K562 (cell line): ENCODE measurements at regions not wholly inside any gene's neighbourhood (a gene's known extent, or its start where the extent isn't known, plus 50 kb on each side); places are given as distances from the start of the nearest gene placed in this dataset.

Source experiments
- ATAC-seq: fragments of 200-7000 bp; cut with Tn5 transposase; 3 replicates; pipeline ENCODE4 v1.9.1; 2020; ENCODE audit warnings: moderate library complexity
- BruUV-seq: library from RNA; stranded (reverse); fragments of 400-500 nt; replicated peaks from 2 replicates; lab custom pipeline; 2021; lab: Mats Ljungman, UMichigan
- CTCF ChIA-PET: fragments of 300-600 bp; formaldehyde crosslinking; extraction: SDS; loops from one replicate; lab custom pipeline; 2021; ENCODE audit warnings: low intra/inter-chr PET ratio; lab: Yijun Ruan, JAX
- POLR2A ChIA-PET: fragments of 300-600, 350-650 bp; sonication (Branson Sonifier 250); formaldehyde crosslinking; extraction: SDS; loops from one replicate; lab custom pipeline; 2021; ENCODE audit warnings: antibody characterized with exemption, inconsistent platforms; lab: Yijun Ruan, JAX
- DNase-seq, 4 experiments: peaks; one replicate each; pipeline versions ENCODE4 v3.0.0 to v3.0.0-alpha.2; 2011 to 2018; ENCODE audit warnings: low spot score in 3 of 4, mixed read lengths in 3 of 4; ENCODE audit errors: extremely low read depth in 1 of 4
- FAIRE-seq: peaks from 2 replicates; lab custom pipeline; 2011; peaks lifted over from hg19 to GRCh38; lab: Jason Lieb, UNC
- H2AFZ ChIP-seq: 2 replicates; pipeline ENCODE4 v1.6.0; 2011; ENCODE audit warnings: low read depth, low read length, control low read depth, inconsistent platforms
- H3K27ac ChIP-seq: fragments of 200-600 bp; 3 replicates; pipeline ENCODE4 v1.8.0; 2011; ENCODE audit warnings: low read depth, mild to moderate bottlenecking, control low read depth, inconsistent platforms, low read length, moderate library complexity, mixed read lengths; ENCODE audit errors: extremely low read depth
- H3K27me3 ChIP-seq, 2 experiments: fragments of 300-600 bp in 1 of 2; 2 replicates in 1 of 2; 3 replicates in 1 of 2; pipeline versions ENCODE4 v1.6.0 to v1.8.0; 2011; ENCODE audit warnings: inconsistent platforms in 2 of 2, low read length in 2 of 2, mild to moderate bottlenecking in 1 of 2, mixed read lengths in 1 of 2, moderate library complexity in 1 of 2; ENCODE audit not compliant: control insufficient read depth in 2 of 2, insufficient read depth in 2 of 2
- H3K36me3 ChIP-seq: fragments of 300-600 bp; 3 replicates; pipeline ENCODE4 v1.8.0; 2011; ENCODE audit warnings: mild to moderate bottlenecking, low read length, inconsistent platforms; ENCODE audit not compliant: control insufficient read depth, insufficient read depth
- H3K4me1 ChIP-seq, 2 experiments: fragments of 200-600 bp in 1 of 2; replicated peaks in 1 of 2; 2 replicates in 1 of 2; 3 replicates in 1 of 2; pipeline versions ENCODE4 v1.5.1 to v1.8.0; 2011; ENCODE audit warnings: inconsistent platforms in 2 of 2, low read length in 2 of 2, mild to moderate bottlenecking in 1 of 2, mixed read lengths in 1 of 2, moderate library complexity in 1 of 2; ENCODE audit not compliant: control insufficient read depth in 2 of 2, insufficient read depth in 2 of 2
- H3K4me2 ChIP-seq: 2 replicates; pipeline ENCODE4 v1.6.1; 2011; ENCODE audit warnings: low read length, control low read depth, inconsistent platforms, mixed read lengths; ENCODE audit not compliant: insufficient read depth
- H3K4me3 ChIP-seq: fragments of 200-600 bp; sonication (generic), shearing (Covaris generic); 2 replicates; pipeline ENCODE4 v1.5.1; 2016; ENCODE audit warnings: control low read depth, inconsistent platforms
- H3K79me2 ChIP-seq: fragments of 200-600 bp; 3 replicates; pipeline ENCODE4 v1.8.0; 2011; ENCODE audit warnings: low read length, inconsistent platforms; ENCODE audit not compliant: control insufficient read depth, insufficient read depth
- H3K9ac ChIP-seq, 2 experiments: 2 replicates each; pipeline versions ENCODE4 v1.6.0 to v1.6.1; 2011; ENCODE audit warnings: low read depth in 2 of 2, low read length in 2 of 2, control low read depth in 1 of 2, inconsistent platforms in 1 of 2, mild to moderate bottlenecking in 1 of 2, mixed read lengths in 1 of 2; ENCODE audit not compliant: insufficient read depth in 1 of 2
- H3K9me1 ChIP-seq: one replicate; pipeline ENCODE4 v1.6.0; 2011; ENCODE audit warnings: inconsistent platforms, mild to moderate bottlenecking, low read length, moderate library complexity; ENCODE audit not compliant: control insufficient read depth, insufficient read depth
- H3K9me3 ChIP-seq: replicated peaks from 2 replicates; pipeline ENCODE4 v1.5.1; 2011; ENCODE audit warnings: low read depth, low read length, inconsistent platforms; ENCODE audit not compliant: control insufficient read depth, insufficient read depth
- H4K20me1 ChIP-seq: replicated peaks from 2 replicates; pipeline ENCODE4 v1.6.1; 2011; ENCODE audit warnings: low read length, inconsistent platforms, mixed read lengths; ENCODE audit not compliant: control insufficient read depth, insufficient read depth
- BRCA1 ChIP-seq, 2 experiments: fragments of 450-650 bp in 1 of 2; sonication (generic) in 1 of 2; formaldehyde crosslinking in 1 of 2; IDR thresholded peaks; 2 replicates each; pipeline versions ENCODE4 v1.5.0 to v1.6.1; 2017 to 2020; ENCODE audit warnings: mild to moderate bottlenecking in 1 of 2, missing genetic modification reagents in 1 of 2
- ZNF785 ChIP-seq: fragments of 250-450 bp; sonication (Bioruptor Pico); IDR thresholded peaks from 2 replicates; pipeline ENCODE4 v1.4.0; 2020; ENCODE audit warnings: mild to moderate bottlenecking
- WGBS: fragments of 100-300 bp; shearing (Covaris generic); methylation state at CpG from one replicate; pipeline ENCODE4 v1.1.6; 2016; ENCODE audit warnings: low coverage, mixed read lengths; ENCODE audit not compliant: insufficient coverage; ENCODE audit errors: missing lambda C conversion rate; 5-methylcytosine and 5-hydroxymethylcytosine counted together
- in situ Hi-C: fragments of 300-500 bp; cut with MboI; formaldehyde crosslinking; loops from 4 replicates; pipeline ENCODE4 v1.15.0; 2018; ENCODE audit warnings: inconsistent platforms, mixed read lengths
- intact Hi-C: fragments of 100-400 bp; cut with micrococcal nuclease; formaldehyde crosslinking; loops from 2 replicates; pipeline ENCODE4 v1.14.2; 2022
- TF ChIP-seq, protein P1 (sequence below): sonication (generic); formaldehyde crosslinking; IDR thresholded peaks from 2 replicates; pipeline ENCODE4 v1.8.0; 2022; ENCODE audit warnings: mild to moderate bottlenecking, missing genetic modification reagents, borderline replicate concordance
- TF ChIP-seq, protein P2 (sequence below): sonication (generic); formaldehyde crosslinking; IDR thresholded peaks from 2 replicates; pipeline ENCODE4 v1.8.0; 2022; ENCODE audit warnings: missing genetic modification reagents, mild to moderate bottlenecking, moderate library complexity, borderline replicate concordance

DNA sequence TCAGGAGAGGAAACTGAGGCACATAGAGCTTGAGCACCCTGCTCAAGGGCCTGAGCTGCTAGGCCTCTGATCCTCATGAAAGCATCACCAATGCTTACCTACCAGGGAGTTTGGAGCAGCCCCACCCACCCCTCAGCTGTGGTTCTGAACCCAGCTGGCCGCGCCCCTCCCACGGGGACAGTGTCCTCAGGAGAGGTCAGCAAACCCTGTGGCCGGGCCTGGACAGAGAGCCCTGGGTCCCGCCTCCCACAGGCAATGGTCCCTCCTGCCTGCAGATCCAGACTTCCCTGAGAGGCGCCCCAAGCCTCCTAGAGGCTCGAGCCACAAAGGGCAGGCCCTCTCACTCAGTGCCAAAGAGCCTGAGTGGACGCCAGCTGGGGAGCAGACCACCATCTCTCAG lies 184.9 kb downstream of the BRD1 start:
- Histone ChIP-seq H3K4me3 (no peak overlapping the region), H3K9ac (no peak overlapping the region), H3K4me2 (no peak overlapping the region), H3K27ac (no peak overlapping the region), H3K36me3 (peaks cover 28% of the 10 kb centered on the region; the same call in 1 of the 3 replicates), H3K9me1 (peaks cover 3% of the 10 kb centered on the region), H3K9me3 (no peaks in the 10 kb centered on the region), H2AFZ (no peak overlapping the region), H4K20me1 (peaks cover 51% of the 10 kb centered on the region), H3K27me3 (no peaks in the 10 kb centered on the region), H3K79me2 (peaks cover 91% of the 10 kb centered on the region), H3K4me1 (peaks cover 0 to 34% of the 10 kb centered on the region in 2 experiments; a peak in 2 of 5 replicates)
- POLR2A ChIA-PET = no interaction called here
- CTCF ChIA-PET = no interaction called here
- intact Hi-C loops (no loop called here), in situ Hi-C loops (no loop called here)
- TF ChIP-seq BRCA1 (IDR thresholded peaks at IDR 0.05) (no peak), BRCA1 (CRISPR knock-in tag; IDR thresholded peaks at IDR 0.05) (no peak), ZNF785 (no peak)
- TF ChIP-seq, protein P1, sequence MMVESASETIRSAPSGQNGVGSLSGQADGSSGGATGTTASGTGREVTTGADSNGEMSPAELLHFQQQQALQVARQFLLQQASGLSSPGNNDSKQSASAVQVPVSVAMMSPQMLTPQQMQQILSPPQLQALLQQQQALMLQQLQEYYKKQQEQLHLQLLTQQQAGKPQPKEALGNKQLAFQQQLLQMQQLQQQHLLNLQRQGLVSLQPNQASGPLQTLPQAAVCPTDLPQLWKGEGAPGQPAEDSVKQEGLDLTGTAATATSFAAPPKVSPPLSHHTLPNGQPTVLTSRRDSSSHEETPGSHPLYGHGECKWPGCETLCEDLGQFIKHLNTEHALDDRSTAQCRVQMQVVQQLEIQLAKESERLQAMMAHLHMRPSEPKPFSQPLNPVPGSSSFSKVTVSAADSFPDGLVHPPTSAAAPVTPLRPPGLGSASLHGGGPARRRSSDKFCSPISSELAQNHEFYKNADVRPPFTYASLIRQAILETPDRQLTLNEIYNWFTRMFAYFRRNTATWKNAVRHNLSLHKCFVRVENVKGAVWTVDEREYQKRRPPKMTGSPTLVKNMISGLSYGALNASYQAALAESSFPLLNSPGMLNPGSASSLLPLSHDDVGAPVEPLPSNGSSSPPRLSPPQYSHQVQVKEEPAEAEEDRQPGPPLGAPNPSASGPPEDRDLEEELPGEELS = no peak
- TF ChIP-seq, protein P2, sequence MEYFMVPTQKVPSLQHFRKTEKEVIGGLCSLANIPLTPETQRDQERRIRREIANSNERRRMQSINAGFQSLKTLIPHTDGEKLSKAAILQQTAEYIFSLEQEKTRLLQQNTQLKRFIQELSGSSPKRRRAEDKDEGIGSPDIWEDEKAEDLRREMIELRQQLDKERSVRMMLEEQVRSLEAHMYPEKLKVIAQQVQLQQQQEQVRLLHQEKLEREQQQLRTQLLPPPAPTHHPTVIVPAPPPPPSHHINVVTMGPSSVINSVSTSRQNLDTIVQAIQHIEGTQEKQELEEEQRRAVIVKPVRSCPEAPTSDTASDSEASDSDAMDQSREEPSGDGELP (CRISPR knock-in tag) = peak; percentile 25; the same call in 1 of the 2 replicates
- WGBS = no CpG with 5 or more reads among the region's 8 CpGs
- DNase-seq (no peak), FAIRE-seq (no peak), ATAC-seq (no peak)
- no TSS peak for BruUV-seq
